MM.1S (cell line): ENCODE measurements at regions not wholly inside any gene's neighbourhood (a gene's known extent, or its start where the extent isn't known, plus 50 kb on each side); places are given as distances from the start of the nearest gene placed in this dataset.

Source experiments
- DNase-seq: peaks from one replicate; pipeline ENCODE4 v3.0.0-alpha.2; 2015
- H2AFZ ChIP-seq: fragments of 300-600 bp; sonication (generic); 2 replicates; pipeline ENCODE4 v1.6.0; 2016; ENCODE audit warnings: antibody characterized with exemption, low read length
- H3F3A ChIP-seq: fragments of 300-600 bp; sonication (generic); 2 replicates; pipeline ENCODE4 v1.6.1; 2016; ENCODE audit warnings: mild to moderate bottlenecking, antibody characterized with exemption, low read length, moderate library complexity, mixed read lengths; ENCODE audit not compliant: insufficient read depth
- H3K27ac ChIP-seq: fragments of 300-600 bp; sonication (generic); 2 replicates; pipeline ENCODE4 v1.5.1; 2016; ENCODE audit warnings: mild to moderate bottlenecking, low read length
- H3K27me3 ChIP-seq: fragments of 300-600 bp; sonication (generic); replicated peaks from 2 replicates; pipeline ENCODE4 v1.6.0; 2016; ENCODE audit warnings: low read length; ENCODE audit not compliant: insufficient read depth
- H3K36me3 ChIP-seq: fragments of 300-600 bp; sonication (generic); replicated peaks from 2 replicates; pipeline ENCODE4 v1.6.1; 2016; ENCODE audit warnings: mild to moderate bottlenecking, low read length, mixed read lengths; ENCODE audit not compliant: insufficient read depth
- H3K4me1 ChIP-seq: fragments of 300-600 bp; sonication (generic); 2 replicates; pipeline ENCODE4 v1.6.1; 2016; ENCODE audit warnings: low read length, mixed read lengths
- H3K4me2 ChIP-seq: fragments of 300-600 bp; sonication (generic); 2 replicates; pipeline ENCODE4 v1.6.0; 2016; ENCODE audit warnings: low read depth, low read length
- H3K4me3 ChIP-seq: fragments of 300-600 bp; sonication (generic); 2 replicates; pipeline ENCODE4 v1.5.1; 2016; ENCODE audit warnings: low read length, mixed read lengths
- H3K79me2 ChIP-seq: fragments of 300-600 bp; sonication (generic); 2 replicates; pipeline ENCODE4 v1.6.1; 2016; ENCODE audit warnings: mixed run types, low read length, mixed read lengths
- H3K9ac ChIP-seq: fragments of 300-600 bp; sonication (generic); 2 replicates; pipeline ENCODE4 v1.6.1; 2016; ENCODE audit warnings: low read length, mixed read lengths
- H3K9me2 ChIP-seq: fragments of 300-600 bp; sonication (generic); replicated peaks from 2 replicates; pipeline ENCODE4 v1.6.1; 2016; ENCODE audit warnings: mild to moderate bottlenecking, low read length, mixed read lengths; ENCODE audit not compliant: insufficient read depth
- H3K9me3 ChIP-seq: fragments of 300-600 bp; sonication (generic); replicated peaks from 2 replicates; pipeline ENCODE4 v1.6.1; 2016; ENCODE audit warnings: mild to moderate bottlenecking, low read length, mixed read lengths; ENCODE audit not compliant: insufficient read depth
- H4K20me1 ChIP-seq: fragments of 300-600 bp; sonication (generic); 2 replicates; pipeline ENCODE4 v1.6.1; 2016; ENCODE audit warnings: mild to moderate bottlenecking, low read length, moderate library complexity, mixed read lengths; ENCODE audit not compliant: insufficient read depth
- EZH2 ChIP-seq: fragments of 300-600 bp; sonication (generic); optimal IDR thresholded peaks from 2 replicates; pipeline ENCODE3; 2017; ENCODE audit warnings: low read depth, mild to moderate bottlenecking, antibody characterized with exemption, low read length, mixed read lengths
- EZH2phosphoT487 ChIP-seq: fragments of 300-600 bp; sonication (generic); IDR thresholded peaks from 2 replicates; pipeline ENCODE4 v1.6.1; 2018; ENCODE audit warnings: antibody characterized with exemption, low read length
- TF ChIP-seq, protein P1 (sequence below): fragments of 300-600 bp; sonication (generic); IDR thresholded peaks from 2 replicates; pipeline ENCODE4 v1.5.1; 2016; ENCODE audit warnings: antibody characterized with exemption, low read length, mixed read lengths

DNA sequence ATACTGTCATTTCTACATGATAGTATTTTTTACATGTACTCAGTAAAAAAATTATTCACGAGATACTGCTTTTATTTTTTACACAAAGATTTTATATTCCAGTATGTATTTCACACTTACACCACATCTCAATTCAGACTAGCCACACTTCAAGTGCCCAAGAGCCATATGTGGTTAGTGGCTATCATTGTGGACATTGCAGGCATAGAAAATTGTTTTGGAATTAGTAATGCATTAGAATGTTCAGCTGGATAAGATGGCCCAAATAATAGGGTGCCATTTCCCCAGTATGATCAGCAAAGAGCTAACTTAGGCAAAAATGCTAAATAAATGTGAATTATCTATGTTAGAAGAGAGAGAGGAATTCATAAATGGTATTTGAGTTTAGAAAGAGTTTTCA, 203.8 kb upstream of the MCTP2 start:
- no peaks in the 10 kb centered on the region for H4K20me1 ChIP-seq
- no peaks in the 10 kb centered on the region for H3K4me1 ChIP-seq
- no peak for DNase-seq
- no peak overlapping the region for H3K27ac ChIP-seq
- no peak overlapping the region for H3K4me2 ChIP-seq
- H3K9ac ChIP-seq = no peak overlapping the region
- no peak for TF ChIP-seq EZH2
- TF ChIP-seq EZH2phosphoT487 = no peak
- no peaks in the 10 kb centered on the region for H3K27me3 ChIP-seq
- H3K9me2 ChIP-seq = no peaks in the 10 kb centered on the region
- H3K79me2 ChIP-seq = no peaks in the 10 kb centered on the region
- H3K9me3 ChIP-seq = no peaks in the 10 kb centered on the region
- H3K36me3 ChIP-seq = no peaks in the 10 kb centered on the region
- H2AFZ ChIP-seq = no peak overlapping the region
- H3F3A ChIP-seq = no peaks in the 10 kb centered on the region
- no peak overlapping the region for H3K4me3 ChIP-seq

- H3K36me3 ChIP-seq = no peaks in the 10 kb centered on the region
- no peaks in the 10 kb centered on the region for H3K9me3 ChIP-seq
- no peaks in the 10 kb centered on the region for H4K20me1 ChIP-seq
- H3K9me2 ChIP-seq = no peaks in the 10 kb centered on the region
- no peak overlapping the region for H2AFZ ChIP-seq
- DNase-seq = no peak
- no peak overlapping the region for H3K9ac ChIP-seq
- no peaks in the 10 kb centered on the region for H3K27me3 ChIP-seq
- no peak overlapping the region for H3K4me2 ChIP-seq
- TF ChIP-seq EZH2 (no peak), EZH2phosphoT487 (no peak)
- TF ChIP-seq, protein P1, sequence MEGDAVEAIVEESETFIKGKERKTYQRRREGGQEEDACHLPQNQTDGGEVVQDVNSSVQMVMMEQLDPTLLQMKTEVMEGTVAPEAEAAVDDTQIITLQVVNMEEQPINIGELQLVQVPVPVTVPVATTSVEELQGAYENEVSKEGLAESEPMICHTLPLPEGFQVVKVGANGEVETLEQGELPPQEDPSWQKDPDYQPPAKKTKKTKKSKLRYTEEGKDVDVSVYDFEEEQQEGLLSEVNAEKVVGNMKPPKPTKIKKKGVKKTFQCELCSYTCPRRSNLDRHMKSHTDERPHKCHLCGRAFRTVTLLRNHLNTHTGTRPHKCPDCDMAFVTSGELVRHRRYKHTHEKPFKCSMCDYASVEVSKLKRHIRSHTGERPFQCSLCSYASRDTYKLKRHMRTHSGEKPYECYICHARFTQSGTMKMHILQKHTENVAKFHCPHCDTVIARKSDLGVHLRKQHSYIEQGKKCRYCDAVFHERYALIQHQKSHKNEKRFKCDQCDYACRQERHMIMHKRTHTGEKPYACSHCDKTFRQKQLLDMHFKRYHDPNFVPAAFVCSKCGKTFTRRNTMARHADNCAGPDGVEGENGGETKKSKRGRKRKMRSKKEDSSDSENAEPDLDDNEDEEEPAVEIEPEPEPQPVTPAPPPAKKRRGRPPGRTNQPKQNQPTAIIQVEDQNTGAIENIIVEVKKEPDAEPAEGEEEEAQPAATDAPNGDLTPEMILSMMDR = no peak
- no peak overlapping the region for H3K27ac ChIP-seq
- H3K79me2 ChIP-seq = no peaks in the 10 kb centered on the region
- H3F3A ChIP-seq = no peaks in the 10 kb centered on the region
- H3K4me3 ChIP-seq = no peak overlapping the region
- no peaks in the 10 kb centered on the region for H3K4me1 ChIP-seq
These were observed 204.7 kb upstream of the MCTP2 start for GRCh38 chr15:94026458-94027304.

DNA sequence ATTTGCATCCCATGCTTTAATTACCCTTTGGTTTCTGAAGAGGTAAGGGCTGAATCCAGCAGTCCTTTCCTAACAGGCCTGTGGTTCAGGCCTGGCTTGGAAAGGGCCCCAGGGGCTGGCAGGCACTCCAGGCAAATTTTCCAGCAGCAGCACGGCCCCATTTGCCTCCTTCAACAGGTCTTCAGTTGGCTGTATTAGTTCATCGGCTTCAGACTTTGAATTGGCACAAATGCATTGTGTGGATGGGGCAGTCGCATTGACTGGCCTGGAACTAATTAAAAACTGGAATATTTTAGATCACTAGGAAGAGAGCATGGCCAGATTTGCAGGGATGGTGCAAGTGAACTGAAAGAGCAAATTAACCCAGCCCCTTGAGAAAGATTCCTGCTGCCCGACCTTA, 207.8 kb upstream of the MCTP2 start:
- no peaks in the 10 kb centered on the region for H4K20me1 ChIP-seq
- no peak overlapping the region for H3K4me3 ChIP-seq
- no peak for TF ChIP-seq EZH2phosphoT487
- TF ChIP-seq EZH2 = no peak
- TF ChIP-seq, protein P1 = no peak
- H3K4me1 ChIP-seq = no peaks in the 10 kb centered on the region
- H3K36me3 ChIP-seq = no peaks in the 10 kb centered on the region
- H3K27me3 ChIP-seq = no peaks in the 10 kb centered on the region
- H2AFZ ChIP-seq = no peak overlapping the region
- no peaks in the 10 kb centered on the region for H3K9me2 ChIP-seq
- no peaks in the 10 kb centered on the region for H3F3A ChIP-seq
- no peak overlapping the region for H3K4me2 ChIP-seq
- H3K79me2 ChIP-seq = no peaks in the 10 kb centered on the region
- no peak overlapping the region for H3K27ac ChIP-seq
- no peak for DNase-seq
- no peaks in the 10 kb centered on the region for H3K9me3 ChIP-seq
- H3K9ac ChIP-seq = no peak overlapping the region
